Neural progenitor cell (in vitro differentiated cells): ENCODE measurements at regions not wholly inside any gene's neighbourhood (a gene's known extent, or its start where the extent isn't known, plus 50 kb on each side); places are given as distances from the start of the nearest gene placed in this dataset.
A peak's percentile ranks its signal among the peaks of the same experiment; 100 is the strongest.

Experiments
- DNase-seq: peaks from one replicate; pipeline ENCODE4 v3.0.0-alpha.2; 2016; ENCODE audit warnings: low spot score
- H2AFZ ChIP-seq: fragments of 200-600 bp; sonication (generic); replicated peaks from 2 replicates; pipeline ENCODE4 v1.6.1; 2016; ENCODE audit warnings: antibody characterized with exemption
- H3F3A ChIP-seq: fragments of 200-600 bp; sonication (generic); 2 replicates; pipeline ENCODE4 v1.6.1; 2016; ENCODE audit warnings: antibody characterized with exemption, low read depth
- H3K27ac ChIP-seq: fragments of 200-600 bp; sonication (generic); 2 replicates; pipeline ENCODE4 v1.5.1; 2016; ENCODE audit warnings: mild to moderate bottlenecking
- H3K27me3 ChIP-seq: fragments of 200-600 bp; sonication (generic); 2 replicates; pipeline ENCODE4 v1.6.1; 2016; ENCODE audit warnings: mild to moderate bottlenecking, moderate library complexity
- H3K36me3 ChIP-seq: fragments of 200-600 bp; sonication (generic); 2 replicates; pipeline ENCODE4 v1.5.1; 2016
- H3K4me1 ChIP-seq: fragments of 200-600 bp; sonication (generic); 2 replicates; pipeline ENCODE4 v1.6.1; 2016; ENCODE audit warnings: mixed run types
- H3K4me2 ChIP-seq: fragments of 200-600 bp; sonication (generic); 2 replicates; pipeline ENCODE4 v1.6.1; 2016
- H3K4me3 ChIP-seq: fragments of 200-600 bp; sonication (generic); 2 replicates; pipeline ENCODE4 v1.5.1; 2016
- H3K79me2 ChIP-seq: fragments of 200-600 bp; sonication (generic); 2 replicates; pipeline ENCODE4 v1.6.1; 2016; ENCODE audit warnings: low read depth
- H3K9ac ChIP-seq: fragments of 200-600 bp; sonication (generic); 2 replicates; pipeline ENCODE4 v1.6.1; 2016
- H3K9me3 ChIP-seq: fragments of 200-600 bp; sonication (generic); 2 replicates; pipeline ENCODE4 v1.5.1; 2016; ENCODE audit warnings: low read depth
- H4K20me1 ChIP-seq: fragments of 200-600 bp; sonication (generic); 2 replicates; pipeline ENCODE4 v1.6.1; 2016; ENCODE audit warnings: low read depth
- H3K27ac Mint-ChIP-seq: 3 replicates; pipeline ENCODE4 v1.8.0; 2021; ENCODE audit warnings: mixed read lengths
- H3K27me3 Mint-ChIP-seq: 2 replicates; pipeline ENCODE4 v1.8.0; 2022; ENCODE audit warnings: low read depth, mild to moderate bottlenecking, inconsistent platforms, moderate library complexity, mixed read lengths; ENCODE audit not compliant: insufficient read depth
- H3K36me3 Mint-ChIP-seq: 3 replicates; pipeline ENCODE4 v1.8.0; 2021; ENCODE audit warnings: mixed read lengths
- H3K4me1 Mint-ChIP-seq: 3 replicates; pipeline ENCODE4 v1.8.0; 2021; ENCODE audit warnings: mixed read lengths
- H3K4me3 Mint-ChIP-seq: 3 replicates; pipeline ENCODE4 v1.8.0; 2021; ENCODE audit warnings: mild to moderate bottlenecking, moderate library complexity, mixed read lengths
- H3K9me3 Mint-ChIP-seq: 3 replicates; pipeline ENCODE4 v1.8.0; 2020; ENCODE audit warnings: mixed read lengths
- EZH2 ChIP-seq: fragments of 200-600 bp; sonication (generic); IDR thresholded peaks from 2 replicates; pipeline ENCODE4 v1.6.1; 2017; ENCODE audit warnings: antibody characterized with exemption, mild to moderate bottlenecking, moderate library complexity
- EZH2phosphoT487 ChIP-seq: fragments of 200-600 bp; sonication (generic); IDR thresholded peaks from 2 replicates; pipeline ENCODE4 v1.6.1; 2017; ENCODE audit warnings: antibody characterized with exemption
- TF ChIP-seq, protein P1 (sequence below): fragments of 200-600 bp; sonication (generic); IDR thresholded peaks from 2 replicates; pipeline ENCODE4 v1.5.1; 2017; ENCODE audit warnings: antibody characterized with exemption, mild to moderate bottlenecking

DNA sequence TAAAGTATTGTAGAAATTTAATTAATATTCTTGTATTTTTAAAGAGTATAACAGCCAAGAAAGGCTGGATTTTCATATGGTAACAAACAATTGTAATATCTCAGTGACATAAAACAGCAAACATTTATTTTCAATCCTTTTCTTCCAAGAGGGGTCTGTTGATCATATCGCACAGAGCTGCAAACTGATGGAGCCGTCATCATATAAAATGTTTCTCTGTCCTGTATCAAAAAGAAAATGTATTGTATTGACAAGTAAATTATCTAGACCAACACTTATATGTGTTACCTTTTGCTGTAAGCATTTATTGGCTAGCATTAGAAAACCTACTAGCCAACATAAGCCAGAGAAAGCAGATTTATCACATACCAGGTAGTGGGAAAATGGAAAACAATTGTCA lies 2861.4 kb upstream of the PCDH20 start:
- Histone ChIP-seq H4K20me1 (no peaks in the 10 kb centered on the region), H3F3A (no peaks in the 10 kb centered on the region), H2AFZ (no peak overlapping the region), H3K27ac (no peak overlapping the region), H3K4me3 (no peak overlapping the region), H3K79me2 (no peaks in the 10 kb centered on the region), H3K9ac (no peak overlapping the region), H3K27me3 (no peaks in the 10 kb centered on the region), H3K36me3 (no peaks in the 10 kb centered on the region), H3K9me3 (no peaks in the 10 kb centered on the region), H3K4me2 (no peak overlapping the region), H3K4me1 (no peaks in the 10 kb centered on the region)
- H3K27me3 Mint-ChIP-seq: no peaks in the 10 kb centered on the region
- no peaks in the 10 kb centered on the region for H3K36me3 Mint-ChIP-seq
- no peaks in the 10 kb centered on the region for H3K4me1 Mint-ChIP-seq
- no peak for DNase-seq
- TF ChIP-seq, protein P1, sequence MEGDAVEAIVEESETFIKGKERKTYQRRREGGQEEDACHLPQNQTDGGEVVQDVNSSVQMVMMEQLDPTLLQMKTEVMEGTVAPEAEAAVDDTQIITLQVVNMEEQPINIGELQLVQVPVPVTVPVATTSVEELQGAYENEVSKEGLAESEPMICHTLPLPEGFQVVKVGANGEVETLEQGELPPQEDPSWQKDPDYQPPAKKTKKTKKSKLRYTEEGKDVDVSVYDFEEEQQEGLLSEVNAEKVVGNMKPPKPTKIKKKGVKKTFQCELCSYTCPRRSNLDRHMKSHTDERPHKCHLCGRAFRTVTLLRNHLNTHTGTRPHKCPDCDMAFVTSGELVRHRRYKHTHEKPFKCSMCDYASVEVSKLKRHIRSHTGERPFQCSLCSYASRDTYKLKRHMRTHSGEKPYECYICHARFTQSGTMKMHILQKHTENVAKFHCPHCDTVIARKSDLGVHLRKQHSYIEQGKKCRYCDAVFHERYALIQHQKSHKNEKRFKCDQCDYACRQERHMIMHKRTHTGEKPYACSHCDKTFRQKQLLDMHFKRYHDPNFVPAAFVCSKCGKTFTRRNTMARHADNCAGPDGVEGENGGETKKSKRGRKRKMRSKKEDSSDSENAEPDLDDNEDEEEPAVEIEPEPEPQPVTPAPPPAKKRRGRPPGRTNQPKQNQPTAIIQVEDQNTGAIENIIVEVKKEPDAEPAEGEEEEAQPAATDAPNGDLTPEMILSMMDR: no peak
- TF ChIP-seq EZH2phosphoT487: no peak
- H3K9me3 Mint-ChIP-seq: peaks cover 3% of the 10 kb centered on the region
- H3K27ac Mint-ChIP-seq: no peak overlapping the region
- no peak overlapping the region for H3K4me3 Mint-ChIP-seq

DNA sequence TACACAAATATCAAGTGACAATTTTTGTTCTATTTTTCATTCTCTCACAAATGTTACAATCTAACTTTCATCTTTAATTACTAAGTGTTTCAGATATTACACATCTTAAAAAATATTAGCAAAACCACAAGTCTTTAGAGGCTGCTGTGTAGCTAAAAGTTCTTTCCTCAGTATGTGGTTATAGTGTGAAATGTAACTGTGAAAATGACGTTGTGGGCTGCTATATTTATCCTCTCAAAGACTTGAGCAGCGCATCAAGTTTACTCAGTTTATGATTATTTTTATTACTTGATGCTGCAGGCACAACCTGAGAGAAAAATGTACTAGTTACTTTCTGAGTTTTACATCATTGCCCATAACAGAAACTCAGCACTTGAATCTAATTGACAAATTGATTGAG lies 2860.6 kb upstream of the PCDH20 start:
- H3K36me3 ChIP-seq: no peaks in the 10 kb centered on the region
- no peaks in the 10 kb centered on the region for H3K27me3 Mint-ChIP-seq
- no peaks in the 10 kb centered on the region for H3K4me1 ChIP-seq
- H3K9me3 ChIP-seq: no peaks in the 10 kb centered on the region
- H3K79me2 ChIP-seq: no peaks in the 10 kb centered on the region
- no peaks in the 10 kb centered on the region for H4K20me1 ChIP-seq
- H3K27ac Mint-ChIP-seq: no peak overlapping the region
- H3K4me2 ChIP-seq: no peak overlapping the region
- H3K9ac ChIP-seq: no peak overlapping the region
- H3K4me1 Mint-ChIP-seq: no peaks in the 10 kb centered on the region
- no peak overlapping the region for H3K4me3 ChIP-seq
- H3K27ac ChIP-seq: no peak overlapping the region
- H3K9me3 Mint-ChIP-seq: peaks cover under 1% of the 10 kb centered on the region
- no peaks in the 10 kb centered on the region for H3K27me3 ChIP-seq
- no peaks in the 10 kb centered on the region for H3F3A ChIP-seq
- H3K36me3 Mint-ChIP-seq: no peaks in the 10 kb centered on the region
- TF ChIP-seq EZH2phosphoT487 (no peak), EZH2 (no peak)
- TF ChIP-seq, protein P1: no peak
- no peak for DNase-seq
- no peak overlapping the region for H3K4me3 Mint-ChIP-seq
- H2AFZ ChIP-seq: no peak overlapping the region

DNA sequence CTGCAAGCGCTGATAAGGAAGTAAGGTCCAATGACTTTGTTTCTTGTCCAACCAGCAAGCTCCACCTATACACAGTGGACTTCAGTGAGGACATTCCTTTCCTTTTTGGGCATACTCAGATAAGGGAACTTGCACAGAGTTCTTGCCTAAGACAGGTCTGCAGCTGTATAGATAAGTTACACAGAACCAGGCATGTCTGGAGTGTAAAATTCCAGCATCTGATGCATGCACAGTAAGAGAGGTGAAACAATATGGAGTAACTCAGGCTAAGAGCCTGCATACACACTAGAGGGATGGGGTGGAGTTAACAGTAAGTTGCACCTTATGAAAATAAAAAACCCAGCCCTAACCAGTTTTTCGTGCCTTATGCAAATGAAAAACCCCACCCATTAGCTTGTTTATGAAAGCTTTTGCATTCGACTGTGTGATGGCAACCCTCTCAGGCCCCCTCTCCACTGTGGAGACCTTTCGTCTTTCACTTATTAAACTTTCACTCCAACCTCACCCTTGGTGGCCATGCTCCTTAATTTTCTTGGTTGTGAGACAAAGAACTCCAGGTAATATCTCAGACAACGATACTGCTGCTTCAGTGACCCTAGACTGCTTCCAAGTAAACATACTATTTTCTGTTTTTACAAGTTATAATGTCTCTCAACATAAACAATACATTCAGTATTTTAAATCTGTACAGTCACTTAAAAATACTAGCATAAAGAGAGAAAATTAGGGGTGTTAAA lies 2859.0 kb upstream of the PCDH20 start:
- Histone ChIP-seq H3K4me1 (no peaks in the 10 kb centered on the region), H4K20me1 (no peaks in the 10 kb centered on the region), H3K79me2 (no peaks in the 10 kb centered on the region), H3K4me2 (no peak overlapping the region), H3K36me3 (no peaks in the 10 kb centered on the region), H3K27me3 (no peaks in the 10 kb centered on the region), H3K27ac (no peak overlapping the region), H3K4me3 (no peak overlapping the region), H2AFZ (peak overlapping the region; percentile 65), H3K9me3 (no peaks in the 10 kb centered on the region), H3K9ac (no peak overlapping the region), H3F3A (no peaks in the 10 kb centered on the region)
- H3K4me3 Mint-ChIP-seq: no peak overlapping the region
- H3K27me3 Mint-ChIP-seq: no peaks in the 10 kb centered on the region
- no peak for DNase-seq
- no peaks in the 10 kb centered on the region for H3K36me3 Mint-ChIP-seq
- H3K9me3 Mint-ChIP-seq: no peaks in the 10 kb centered on the region
- no peaks in the 10 kb centered on the region for H3K4me1 Mint-ChIP-seq
- no peak for TF ChIP-seq EZH2phosphoT487
- TF ChIP-seq, protein P1: no peak
- TF ChIP-seq EZH2: no peak
- no peak overlapping the region for H3K27ac Mint-ChIP-seq
